ENCODE measurements at regions not wholly inside any gene's neighbourhood (a gene's known extent, or its start where the extent isn't known, plus 50 kb on each side); places are given as distances from the start of the nearest gene placed in this dataset.
"Not testable (repeated sequence)": the region's sequence is repeated elsewhere in the genome, so short reads cannot be mapped to it uniquely, and the experiment has no call there.

DNA sequence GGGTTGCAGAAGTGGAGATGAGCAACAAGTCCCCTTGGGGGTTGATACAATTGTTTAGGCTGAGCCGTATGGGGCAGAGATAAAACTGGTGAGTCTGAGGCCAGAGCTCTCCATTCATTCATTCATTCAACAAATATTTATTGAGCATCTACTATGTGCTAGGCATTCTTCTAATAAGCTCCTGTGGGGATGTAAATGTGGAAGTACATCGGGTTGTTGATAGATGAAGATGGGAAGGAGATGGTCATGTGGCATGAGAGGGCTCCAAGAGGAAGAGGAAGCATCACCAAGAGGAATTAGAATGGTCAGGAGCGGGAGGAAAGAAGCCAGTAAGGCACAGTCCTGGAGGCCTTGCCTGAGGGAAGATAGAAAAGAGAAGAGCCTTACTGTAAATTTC, 98.7 kb upstream of the MLN start:
- intact Hi-C loops (cut with DNase I), result no loop called here
- DNase-seq, result no peak

DNA sequence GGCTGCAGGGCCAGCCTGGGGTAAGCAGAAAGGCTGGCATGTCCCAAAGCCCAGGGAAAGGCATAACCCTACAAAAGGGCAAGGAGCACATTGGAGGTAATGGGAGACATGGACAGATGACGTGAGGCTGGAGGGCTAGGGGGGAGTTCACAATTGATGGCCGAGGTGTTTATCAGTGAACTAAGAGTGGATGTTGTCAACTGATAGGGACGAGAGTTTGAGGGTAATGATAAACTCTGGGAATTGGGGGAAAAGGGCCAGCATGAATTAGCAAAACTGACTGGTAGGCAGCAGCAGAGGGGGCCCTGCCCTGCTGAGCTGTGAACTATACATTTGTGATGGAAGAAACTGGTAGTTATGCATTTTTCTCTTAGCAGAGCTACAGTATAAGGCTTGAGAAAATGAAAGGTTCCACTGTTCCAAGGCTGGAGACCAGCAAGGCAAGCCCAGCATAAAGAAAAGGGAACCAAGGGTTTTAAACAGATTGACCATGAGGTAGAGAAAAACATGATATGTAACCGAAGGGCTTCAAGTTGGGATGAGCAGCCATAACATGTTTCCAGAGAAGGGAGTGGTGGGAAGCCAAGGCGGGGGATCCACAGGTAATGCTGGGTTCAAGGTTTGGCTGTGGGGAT, 98.1 kb upstream of the MLN start:
- no peak for DNase-seq
- intact Hi-C loops (cut with DNase I), result no loop called here

GRCh38 chr6:33898771-33899170, 95.0 kb upstream of the MLN start:
- DNase-seq, result no peak
- intact Hi-C loops (cut with DNase I), result no loop called here

DNA sequence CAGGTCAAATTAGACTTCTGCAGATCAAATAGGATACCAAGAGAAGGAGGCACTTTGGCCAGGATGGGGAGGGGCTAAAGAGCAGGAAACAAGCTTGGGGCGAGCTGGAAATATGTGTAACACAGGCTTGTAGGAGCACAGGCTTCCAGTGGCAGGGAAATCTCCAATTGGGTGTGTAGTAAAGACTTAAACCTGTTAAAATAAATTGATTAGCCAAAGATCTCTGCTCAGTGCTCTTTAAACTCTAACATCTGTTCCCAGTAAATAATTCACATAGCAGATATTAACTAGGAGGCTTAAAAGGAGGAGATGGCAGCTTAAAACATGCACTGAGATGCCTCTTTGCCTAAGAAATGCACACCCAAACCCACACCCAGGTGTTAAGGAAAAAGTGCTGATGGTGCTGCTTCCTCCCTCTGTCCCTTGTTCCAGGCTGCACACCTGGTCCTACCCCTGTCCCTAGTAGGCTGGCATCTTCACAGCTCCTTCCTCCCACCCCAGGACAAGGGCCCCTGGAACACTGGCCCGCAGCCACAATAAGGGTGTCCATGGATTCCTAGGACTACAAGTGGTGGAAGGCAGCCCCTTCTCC, 93.5 kb upstream of the MLN start:
- intact Hi-C loops (cut with DNase I), result no loop called here
- DNase-seq, result no peak

DNA sequence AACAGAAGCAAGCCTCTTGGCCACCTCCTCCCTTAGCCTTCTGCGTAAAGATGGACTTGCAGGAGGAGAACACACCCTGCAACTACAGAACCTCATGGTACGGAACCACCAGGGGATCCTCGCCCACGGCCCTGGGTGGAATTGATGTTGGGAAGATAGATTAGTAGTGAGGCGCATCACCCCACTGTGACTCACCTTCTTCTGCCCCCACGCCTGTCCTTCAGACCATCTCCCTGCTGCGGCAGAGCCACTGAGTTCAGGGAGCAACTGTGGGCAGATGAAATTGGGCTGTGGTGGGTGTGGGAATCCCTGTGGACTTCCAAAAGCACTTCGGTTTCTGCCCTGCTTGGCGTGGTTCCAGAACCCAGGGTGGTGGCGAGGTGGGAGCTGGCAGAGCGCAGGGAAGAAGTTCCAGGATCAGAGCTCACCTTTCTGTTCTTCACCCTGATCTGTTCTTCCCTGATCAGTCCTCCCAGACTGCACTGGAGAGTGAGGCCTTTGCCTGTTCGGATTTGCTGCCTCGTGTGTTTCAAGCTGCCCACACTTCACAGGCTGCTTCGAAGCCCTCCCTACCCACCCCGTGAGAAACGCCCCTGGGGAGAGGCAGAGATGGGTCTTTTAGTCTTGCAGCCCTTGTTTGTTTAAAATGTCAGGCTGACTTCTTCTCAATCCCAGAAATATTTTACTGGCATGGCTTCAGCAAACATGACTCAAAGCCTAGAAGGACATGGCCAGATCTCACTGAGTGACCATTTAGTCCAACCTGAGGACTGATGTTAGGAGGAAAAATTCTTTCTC, 92.8 kb upstream of the MLN start:
- intact Hi-C loops (cut with DNase I), result no loop called here
- peak; percentile 6 to 86 (median 52) for DNase-seq

DNA sequence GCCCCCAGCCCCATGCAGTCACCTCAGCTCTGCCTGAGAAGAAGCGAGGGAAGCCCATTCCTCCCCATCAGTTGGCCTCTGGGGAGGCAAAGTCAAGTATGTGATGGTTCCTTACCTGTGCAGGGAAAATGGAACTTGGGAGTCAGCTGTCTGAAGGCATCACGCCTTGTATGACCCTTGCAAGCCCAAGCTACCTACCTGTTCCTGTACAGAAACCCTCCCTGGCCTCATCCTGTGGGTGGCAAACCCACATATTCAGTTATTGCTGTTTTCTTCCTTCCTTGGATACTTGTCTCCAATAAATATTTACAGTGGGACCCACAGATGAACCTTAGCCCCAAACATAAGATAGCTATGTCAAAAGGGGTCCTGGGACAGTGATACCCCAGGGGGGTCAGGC, 92.2 kb upstream of the MLN start:
- intact Hi-C loops (cut with DNase I), result no loop called here

GRCh38 chr6:33895296-33895695, 91.5 kb upstream of the MLN start:
- DNase-seq, result no peak
- intact Hi-C loops (cut with DNase I), result no loop called here

More for the DNA sequence above, 92.2 kb upstream of the MLN start:
- DNase-seq, result no peak

- no peak for DNase-seq
- intact Hi-C loops (cut with DNase I), result no loop called here
These were observed 90.6 kb upstream of the MLN start for GRCh38 chr6:33894438-33894837.

- DNase-seq, result no peak
- intact Hi-C loops (cut with DNase I), result no loop called here
These were observed 89.0 kb upstream of the MLN start for GRCh38 chr6:33892581-33893346.

- no peak for DNase-seq
- intact Hi-C loops (cut with DNase I), result no loop called here
These were observed 84.9 kb upstream of the MLN start for GRCh38 chr6:33888664-33889200.

DNA sequence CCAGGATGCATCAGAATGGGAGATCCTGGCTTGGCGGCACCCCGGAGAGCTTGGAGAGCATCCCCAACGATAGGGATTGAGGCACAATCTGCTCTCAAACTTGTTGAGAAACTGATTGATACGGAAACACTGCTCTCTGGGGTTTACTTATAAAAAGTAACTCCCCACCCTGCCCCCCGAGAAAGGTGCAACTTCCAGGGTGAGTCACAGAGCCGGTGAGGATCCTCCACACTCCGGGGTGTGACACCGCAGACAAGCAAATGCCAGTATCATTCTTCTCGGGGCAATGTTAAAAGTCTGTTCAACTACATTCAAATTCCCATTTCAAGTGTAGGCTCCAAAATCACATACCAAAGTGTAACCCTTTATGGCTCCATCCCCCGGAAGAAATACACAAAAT, 84.4 kb upstream of the MLN start:
- DNase-seq, result no peak
- intact Hi-C loops (cut with DNase I), result no loop called here

GRCh38 chr6:33886673-33887144, 82.9 kb upstream of the MLN start:
- no peak for DNase-seq
- intact Hi-C loops (cut with DNase I), result no loop called here

- intact Hi-C loops (cut with DNase I), result no loop called here
- no peak for DNase-seq
These were observed 81.6 kb upstream of the MLN start for GRCh38 chr6:33885132-33886057.

GRCh38 chr6:33883621-33884020, 79.8 kb upstream of the MLN start:
- intact Hi-C loops (cut with DNase I); DNase-seq: not testable (repeated sequence)

DNA sequence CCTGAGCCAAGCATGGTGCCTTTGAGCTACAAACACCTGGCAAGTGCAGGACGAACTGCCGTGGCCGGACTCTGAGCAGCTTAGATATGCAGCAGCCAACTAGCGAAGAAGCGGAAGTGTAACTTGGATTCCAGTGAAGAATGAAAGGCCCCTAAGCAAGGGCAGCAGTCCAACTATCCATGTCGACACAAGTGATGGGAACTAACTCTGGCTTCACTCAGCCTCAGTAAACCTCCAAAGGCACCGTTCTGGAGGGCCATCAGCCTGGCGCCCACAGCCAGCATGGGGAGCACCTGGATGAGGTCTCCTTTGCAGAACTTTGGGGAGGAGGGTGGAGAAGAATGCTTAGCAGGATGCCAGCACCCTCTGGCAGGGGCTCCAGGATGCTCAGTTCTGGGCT, 78.4 kb upstream of the MLN start:
- DNase-seq, result no peak
- intact Hi-C loops (cut with DNase I), result no loop called here

DNA sequence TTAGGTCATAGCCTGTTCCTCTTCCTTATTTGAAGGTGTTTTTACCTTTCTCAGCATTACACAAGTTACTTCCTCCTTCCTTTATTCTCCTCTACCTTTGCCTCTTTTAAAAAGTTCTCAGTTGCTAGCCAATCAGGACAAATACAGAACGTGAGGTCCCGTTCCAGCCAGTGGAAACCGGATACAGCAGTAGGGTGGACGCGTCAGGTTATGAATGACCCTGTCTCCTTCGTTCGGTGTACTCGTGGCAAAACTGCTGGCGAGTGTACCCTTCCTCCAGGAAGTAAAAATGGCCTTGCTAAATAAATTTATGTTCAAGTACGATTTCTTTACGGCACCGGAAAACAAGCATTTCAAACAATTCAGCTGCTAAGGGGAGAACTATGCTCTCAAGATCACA, 77.0 kb upstream of the MLN start:
- intact Hi-C loops (cut with DNase I), result no loop called here
- DNase-seq, result no peak

DNA sequence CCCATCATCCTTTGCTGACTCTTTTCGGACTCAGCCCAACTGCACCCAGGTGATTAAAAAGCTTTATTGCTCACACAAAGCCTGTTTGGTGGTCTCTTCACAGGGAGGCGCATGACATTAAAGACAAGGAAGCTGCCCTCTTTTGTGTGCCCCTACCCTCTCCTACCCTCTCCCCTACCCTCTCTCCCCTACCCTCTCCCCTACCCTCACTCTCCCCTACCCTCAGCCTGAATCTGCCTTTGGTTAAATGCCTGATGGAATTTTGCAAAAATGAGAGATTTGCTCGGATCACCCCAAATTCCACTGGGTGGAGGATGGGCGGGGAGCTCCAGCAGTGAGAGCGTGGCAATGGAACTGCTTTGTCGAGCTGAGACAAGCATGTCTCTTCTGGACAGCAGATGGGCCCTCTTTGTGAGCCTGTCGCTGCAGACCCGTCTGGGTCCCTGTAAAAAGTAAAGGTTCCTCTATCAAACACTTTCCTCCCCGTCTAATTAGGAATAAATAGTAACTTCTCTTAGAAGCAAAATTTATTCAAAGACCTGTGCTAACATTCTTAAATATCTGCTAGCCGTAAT, 76.4 kb upstream of the MLN start:
- DNase-seq, result no peak
- intact Hi-C loops (cut with DNase I), result no loop called here

DNA sequence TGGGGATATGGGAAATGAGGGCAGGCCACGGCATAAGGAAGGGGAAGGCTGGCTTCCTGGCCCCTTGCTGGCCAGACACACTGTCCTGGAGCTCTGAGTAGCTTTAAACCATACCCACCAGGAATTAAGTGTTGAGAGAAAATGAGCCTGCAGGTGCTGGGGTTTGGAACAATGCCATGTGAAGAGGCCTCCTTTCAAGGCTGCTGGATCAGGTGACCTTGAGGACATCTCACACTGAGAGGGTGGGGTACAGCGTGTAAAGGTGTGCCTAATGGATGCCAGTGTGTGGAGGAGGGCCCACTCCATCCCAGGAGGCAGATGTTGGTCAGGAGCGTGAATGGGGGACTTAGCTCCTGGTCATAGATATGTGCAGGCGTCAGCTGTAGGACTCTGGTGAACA, 74.8 kb upstream of the MLN start:
- intact Hi-C loops (cut with DNase I), result no loop called here
- DNase-seq, result no peak
